Common myeloid progenitor, CD34-positive (primary cell): ENCODE measurements at regions not wholly inside any gene's neighbourhood (a gene's known extent, or its start where the extent isn't known, plus 50 kb on each side); places are given as distances from the start of the nearest gene placed in this dataset.

ENCODE experiments used
- CTCF ChIA-PET: fragments of 350-600 bp; sonication (Branson Sonifier 250); formaldehyde crosslinking; loops from one replicate; lab custom pipeline; 2021; ENCODE audit warnings: antibody characterized with exemption; lab: Charles Lee
- POLR2A ChIA-PET: fragments of 350-600 bp; sonication (Branson Sonifier 250); formaldehyde crosslinking; loops from one replicate; lab custom pipeline; 2021; ENCODE audit warnings: antibody characterized with exemption; lab: Charles Lee
- DNase-seq, 3 donors: peaks; one replicate each; pipeline versions ENCODE4 v3.0.0 to v3.0.0-alpha.2; 2013
- H3K27ac ChIP-seq, 2 experiments: 1 replicate in 1 of 2; 2 replicates in 1 of 2; pipeline ENCODE4 v1.7.0; 2013; ENCODE audit warnings: inconsistent platforms in 2 of 2, low read length in 2 of 2, mild to moderate bottlenecking in 2 of 2, low read depth in 1 of 2, moderate library complexity in 1 of 2; ENCODE audit not compliant: severe bottlenecking in 2 of 2, insufficient read depth in 1 of 2, poor library complexity in 1 of 2
- H3K27me3 ChIP-seq, 5 experiments: replicated peaks in 2 of 5; 1 replicate in 3 of 5; 2 replicates in 2 of 5; pipeline versions ENCODE4 v1.6.1 to v1.7.0; 2013; ENCODE audit warnings: low read length in 4 of 5, mild to moderate bottlenecking in 2 of 5, moderate library complexity in 2 of 5, inconsistent platforms in 1 of 5; ENCODE audit not compliant: insufficient read depth in 5 of 5, control insufficient read depth in 4 of 5
- H3K36me3 ChIP-seq, 4 experiments: 1 replicate in 2 of 4; 2 replicates in 2 of 4; pipeline versions ENCODE4 v1.6.1 to v1.7.0; 2013; ENCODE audit warnings: low read length in 3 of 4, control low read depth in 1 of 4, mild to moderate bottlenecking in 1 of 4; ENCODE audit not compliant: control insufficient read depth in 4 of 4, insufficient read depth in 4 of 4
- H3K4me1 ChIP-seq, 4 experiments: 1 replicate in 3 of 4; 2 replicates in 1 of 4; pipeline versions ENCODE4 v1.6.1 to v1.7.1; 2013; ENCODE audit warnings: low read length in 3 of 4, mild to moderate bottlenecking in 3 of 4, control low read depth in 1 of 4, inconsistent platforms in 1 of 4, moderate library complexity in 1 of 4; ENCODE audit not compliant: control insufficient read depth in 4 of 4, insufficient read depth in 4 of 4; ENCODE audit errors: control extremely low read depth in 1 of 4
- H3K4me3 ChIP-seq, 7 experiments: 1 replicate in 4 of 7; 2 replicates in 3 of 7; pipeline versions ENCODE4 v1.5.1 to v1.7.0; 2013; ENCODE audit warnings: mild to moderate bottlenecking in 7 of 7, low read length in 6 of 7, moderate library complexity in 6 of 7, inconsistent platforms in 2 of 7, low read depth in 2 of 7, control low read depth in 1 of 7; ENCODE audit not compliant: insufficient read depth in 4 of 7, control insufficient read depth in 1 of 7; ENCODE audit errors: extremely low read depth in 1 of 7
- H3K9me3 ChIP-seq, 5 experiments: 1 replicate in 4 of 5; 2 replicates in 1 of 5; pipeline versions ENCODE4 v1.6.1 to v1.7.1; 2013; ENCODE audit warnings: low read length in 4 of 5, mild to moderate bottlenecking in 2 of 5, inconsistent platforms in 1 of 5, low read depth in 1 of 5, moderate library complexity in 1 of 5; ENCODE audit not compliant: control insufficient read depth in 4 of 5, insufficient read depth in 2 of 5; ENCODE audit errors: control extremely low read depth in 1 of 5
- WGBS: methylation state at CpG from one replicate; pipeline ENCODE4 v1.1.5; 2013; ENCODE audit not compliant: insufficient coverage; 5-methylcytosine and 5-hydroxymethylcytosine counted together

GRCh38 chr10:2953495-2953894, 113.9 kb upstream of the PFKP start:
- Histone ChIP-seq H3K4me3 (no peak overlapping the region), H3K9me3 (no peaks in the 10 kb centered on the region), H3K27me3 (peaks cover 0 to 13% (median 3%) of the 10 kb centered on the region in 5 experiments), H3K4me1 (no peaks in the 10 kb centered on the region), H3K36me3 (no peaks in the 10 kb centered on the region), H3K27ac (no peak overlapping the region)
- WGBS, result no CpG with 5 or more reads among the region's 2 CpGs
- ChIA-PET CTCF (interaction anchor here (1.7 kb wide), 1 partner anchor 29 kb away, joined by 3 read pairs; no protein-coding TSS in a partner anchor), POLR2A (no interaction called here)
- DNase-seq, result no peak

- H3K9me3 ChIP-seq, result no peaks in the 10 kb centered on the region
- H3K27me3 ChIP-seq, result peaks cover 0 to 13% (median 3%) of the 10 kb centered on the region in 5 experiments
- ChIA-PET CTCF (no interaction called here), POLR2A (no interaction called here)
- no peak overlapping the region for H3K27ac ChIP-seq
- no peak for DNase-seq
- no peak overlapping the region for H3K4me3 ChIP-seq
- H3K36me3 ChIP-seq, result no peaks in the 10 kb centered on the region
- WGBS, result 92% methylated on average over 10 of the region's 10 CpGs
- H3K4me1 ChIP-seq, result no peaks in the 10 kb centered on the region
Observed at GRCh38 chr10:2951235-2951835, 116.0 kb upstream of the PFKP start.

GRCh38 chr10:2950546-2950945, 116.8 kb upstream of the PFKP start:
- no peaks in the 10 kb centered on the region for H3K4me1 ChIP-seq
- no peak for DNase-seq
- no peaks in the 10 kb centered on the region for H3K9me3 ChIP-seq
- WGBS, result 90% methylated on average over 1 of the region's 5 CpGs
- POLR2A ChIA-PET, result no interaction called here
- CTCF ChIA-PET, result interaction anchor here (0.9 kb wide), 1 partner anchor 70 kb away, joined by 3 read pairs; no protein-coding TSS in a partner anchor
- H3K27ac ChIP-seq, result no peak overlapping the region
- peaks cover 0 to 13% (median 3%) of the 10 kb centered on the region in 5 experiments for H3K27me3 ChIP-seq
- H3K36me3 ChIP-seq, result no peaks in the 10 kb centered on the region
- no peak overlapping the region for H3K4me3 ChIP-seq

- Histone ChIP-seq H3K27me3 (peaks cover 0 to 9% (median 3%) of the 10 kb centered on the region in 5 experiments), H3K4me1 (no peaks in the 10 kb centered on the region), H3K9me3 (no peaks in the 10 kb centered on the region), H3K36me3 (no peaks in the 10 kb centered on the region), H3K27ac (no peak overlapping the region), H3K4me3 (no peak overlapping the region)
- no peak for DNase-seq
- CTCF ChIA-PET, result interaction anchor here (0.9 kb wide), 1 partner anchor 70 kb away, joined by 3 read pairs; no protein-coding TSS in a partner anchor
- POLR2A ChIA-PET, result no interaction called here
- 94% methylated on average over 20 of the region's 20 CpGs for WGBS
Observed at GRCh38 chr10:2949948-2950354, 117.4 kb upstream of the PFKP start.

- H3K9me3 ChIP-seq, result no peaks in the 10 kb centered on the region
- WGBS, result 95% methylated on average over 11 of the region's 12 CpGs
- ChIA-PET POLR2A (no interaction called here), CTCF (no interaction called here)
- no peak overlapping the region for H3K27ac ChIP-seq
- no peak overlapping the region for H3K4me3 ChIP-seq
- no peak for DNase-seq
- no peaks in the 10 kb centered on the region for H3K36me3 ChIP-seq
- H3K27me3 ChIP-seq, result peaks cover 0 to 8% (median 3%) of the 10 kb centered on the region in 5 experiments
- no peaks in the 10 kb centered on the region for H3K4me1 ChIP-seq
Observed at GRCh38 chr10:2949221-2949947, 118.0 kb upstream of the PFKP start.

GRCh38 chr10:2948127-2948854, 119.1 kb upstream of the PFKP start:
- H3K27ac ChIP-seq, result no peak overlapping the region
- H3K4me3 ChIP-seq, result no peak overlapping the region
- no peak for DNase-seq
- no peaks in the 10 kb centered on the region for H3K9me3 ChIP-seq
- no peaks in the 10 kb centered on the region for H3K36me3 ChIP-seq
- POLR2A ChIA-PET, result no interaction called here
- no peaks in the 10 kb centered on the region for H3K4me1 ChIP-seq
- CTCF ChIA-PET, result no interaction called here
- no CpG with 5 or more reads among the region's 1 CpG for WGBS
- peaks cover 0 to 6% (median 3%) of the 10 kb centered on the region in 5 experiments for H3K27me3 ChIP-seq

GRCh38 chr10:2944788-2945187, 122.6 kb upstream of the PFKP start:
- WGBS, result 94% methylated on average over 3 of the region's 5 CpGs
- POLR2A ChIA-PET, result no interaction called here
- no peaks in the 10 kb centered on the region for H3K9me3 ChIP-seq
- H3K36me3 ChIP-seq, result no peaks in the 10 kb centered on the region
- no peaks in the 10 kb centered on the region for H3K4me1 ChIP-seq
- peaks cover 0 to 11% (median 0%) of the 10 kb centered on the region in 5 experiments for H3K27me3 ChIP-seq
- H3K4me3 ChIP-seq, result no peak overlapping the region
- H3K27ac ChIP-seq, result no peak overlapping the region
- DNase-seq, result no peak
- CTCF ChIA-PET, result no interaction called here
